WTC11 (cell line): ENCODE measurements at regions not wholly inside any gene's neighbourhood (a gene's known extent, or its start where the extent isn't known, plus 50 kb on each side); places are given as distances from the start of the nearest gene placed in this dataset.

ENCODE experiments used
- ATAC-seq: fragments of 200-7000 bp; cut with Tn5 transposase; 2 replicates; pipeline ENCODE4 v1.10.0; 2021; ENCODE audit warnings: mild to moderate bottlenecking, moderate library complexity
- CTCF ChIA-PET: fragments of 300-600 bp; sonication (Branson Sonifier 250); formaldehyde crosslinking; loops from one replicate; lab custom pipeline; 2021; ENCODE audit warnings: antibody characterized with exemption; lab: Charles Lee
- POLR2A ChIA-PET: fragments of 350-600 bp; sonication (Branson Sonifier 250); formaldehyde crosslinking; loops from one replicate; lab custom pipeline; 2021; ENCODE audit warnings: antibody characterized with exemption; lab: Charles Lee
- DNase-seq: peaks from one replicate; pipeline ENCODE4 v3.0.0; 2021; ENCODE audit warnings: low spot score
- H3K27ac Mint-ChIP-seq: 2 replicates; pipeline ENCODE4 v1.8.0; 2021; ENCODE audit warnings: mixed read lengths
- H3K27me3 Mint-ChIP-seq: 2 replicates; pipeline ENCODE4 v1.8.0; 2021; ENCODE audit warnings: low read depth, mild to moderate bottlenecking, moderate library complexity, mixed read lengths
- H3K36me3 Mint-ChIP-seq: 2 replicates; pipeline ENCODE4 v1.8.0; 2021; ENCODE audit warnings: mixed read lengths
- H3K4me1 Mint-ChIP-seq: 2 replicates; pipeline ENCODE4 v1.8.0; 2022; ENCODE audit warnings: mixed read lengths
- H3K4me3 Mint-ChIP-seq: 2 replicates; pipeline ENCODE4 v1.8.0; 2021; ENCODE audit warnings: mild to moderate bottlenecking, moderate library complexity, mixed read lengths
- H3K9me3 Mint-ChIP-seq: 2 replicates; pipeline ENCODE4 v1.8.0; 2021; ENCODE audit warnings: mixed read lengths
- ATF2 ChIP-seq: sonication (generic); formaldehyde crosslinking; IDR thresholded peaks from 2 replicates; pipeline ENCODE4 v1.8.1; 2022; ENCODE audit warnings: low read depth, missing genetic modification reagents, borderline replicate concordance
- CDX4 ChIP-seq: fragments of 250-450 bp; sonication (Bioruptor Pico); IDR thresholded peaks from 2 replicates; pipeline ENCODE4 v1.9.0; 2021; ENCODE audit warnings: moderate library complexity, mild to moderate bottlenecking, inconsistent platforms, borderline replicate concordance
- CREB1 ChIP-seq: sonication (generic); formaldehyde crosslinking; IDR thresholded peaks from 2 replicates; pipeline ENCODE4 v1.8.0; 2023; ENCODE audit warnings: mild to moderate bottlenecking, missing genetic modification reagents
- CREM ChIP-seq: sonication (generic); formaldehyde crosslinking; IDR thresholded peaks from 2 replicates; pipeline ENCODE4 v1.8.1; 2022; ENCODE audit warnings: mild to moderate bottlenecking, missing genetic modification reagents, moderate library complexity
- E2F1 ChIP-seq: sonication (generic); formaldehyde crosslinking; IDR thresholded peaks from 2 replicates; pipeline ENCODE4 v1.8.0; 2022; ENCODE audit warnings: mild to moderate bottlenecking, missing genetic modification reagents
- E2F5 ChIP-seq: sonication (generic); formaldehyde crosslinking; IDR thresholded peaks from 2 replicates; pipeline ENCODE4 v1.8.1; 2022; ENCODE audit warnings: mild to moderate bottlenecking, moderate library complexity, missing genetic modification reagents
- ETV6 ChIP-seq: sonication (generic); formaldehyde crosslinking; IDR thresholded peaks from 2 replicates; pipeline ENCODE4 v1.8.1; 2022; ENCODE audit warnings: mild to moderate bottlenecking, missing genetic modification reagents
- FOXP1 ChIP-seq: sonication (generic); formaldehyde crosslinking; IDR thresholded peaks from 2 replicates; pipeline ENCODE4 v1.8.0; 2022; ENCODE audit warnings: missing genetic modification reagents, mild to moderate bottlenecking, moderate library complexity, borderline replicate concordance
- GABPB1 ChIP-seq: sonication (generic); formaldehyde crosslinking; IDR thresholded peaks from 2 replicates; pipeline ENCODE4 v1.8.1; 2023; ENCODE audit warnings: mild to moderate bottlenecking, missing genetic modification reagents
- GRHL2 ChIP-seq: fragments of 250-450 bp; sonication (Bioruptor Pico); IDR thresholded peaks from 2 replicates; pipeline ENCODE4 v1.8.0; 2022; ENCODE audit warnings: mild to moderate bottlenecking, moderate library complexity; ENCODE audit not compliant: insufficient replicate concordance, severe bottlenecking
- JAZF1 ChIP-seq: fragments of 250-450 bp; sonication (Bioruptor Pico); IDR thresholded peaks from 2 replicates; pipeline ENCODE4 v1.9.0; 2021; ENCODE audit warnings: moderate library complexity, mild to moderate bottlenecking, inconsistent platforms
- MLX ChIP-seq: sonication (generic); formaldehyde crosslinking; IDR thresholded peaks from 2 replicates; pipeline ENCODE4 v1.8.1; 2023; ENCODE audit warnings: mild to moderate bottlenecking, missing genetic modification reagents, moderate library complexity
- NFATC4 ChIP-seq: fragments of 250-450 bp; sonication (Bioruptor Pico); IDR thresholded peaks from 2 replicates; pipeline ENCODE4 v1.9.0; 2021; ENCODE audit warnings: mild to moderate bottlenecking
- NFYB ChIP-seq: sonication (generic); formaldehyde crosslinking; conservative IDR thresholded peaks from 2 replicates; pipeline ENCODE4 v1.8.0; 2022; ENCODE audit warnings: low read depth, missing genetic modification reagents
- RORB ChIP-seq: fragments of 250-450 bp; sonication (Bioruptor Pico); IDR thresholded peaks from 2 replicates; pipeline ENCODE4 v1.9.0; 2021; ENCODE audit warnings: mild to moderate bottlenecking
- SOX15 ChIP-seq: fragments of 250-450 bp; sonication (Bioruptor Pico); IDR thresholded peaks from 2 replicates; pipeline ENCODE4 v1.9.0; 2021; ENCODE audit warnings: mild to moderate bottlenecking
- TEAD1 ChIP-seq: sonication (generic); formaldehyde crosslinking; IDR thresholded peaks from 2 replicates; pipeline ENCODE4 v1.8.0; 2022; ENCODE audit warnings: mild to moderate bottlenecking, missing genetic modification reagents
- ZNF138 ChIP-seq: sonication (generic); formaldehyde crosslinking; conservative IDR thresholded peaks from 2 replicates; pipeline ENCODE4 v1.8.1; 2022; ENCODE audit warnings: mild to moderate bottlenecking, moderate library complexity, missing genetic modification reagents
- ZNF281 ChIP-seq: sonication (generic); formaldehyde crosslinking; IDR thresholded peaks from 2 replicates; pipeline ENCODE4 v1.8.0; 2023; ENCODE audit warnings: mild to moderate bottlenecking, missing genetic modification reagents
- ZSCAN18 ChIP-seq: fragments of 250-450 bp; sonication (Bioruptor Pico); IDR thresholded peaks from 2 replicates; pipeline ENCODE4 v2.1.2; 2022; ENCODE audit warnings: mild to moderate bottlenecking, moderate library complexity

GRCh38 chr3:193829781-193830180 is 236.8 kb downstream of the OPA1 start:
- Mint-ChIP-seq H3K27me3 (peaks cover 22% of the 10 kb centered on the region), H3K9me3 (no peaks in the 10 kb centered on the region), H3K4me3 (no peak overlapping the region), H3K36me3 (no peaks in the 10 kb centered on the region), H3K27ac (no peak overlapping the region), H3K4me1 (peaks cover 28% of the 10 kb centered on the region)
- DNase-seq (no peak), ATAC-seq (no peak)
- no peak for TF ChIP-seq CREM (CRISPR knock-in tag)
- TF ChIP-seq NFATC4 (CRISPR knock-in tag): no peak
- no peak for TF ChIP-seq ZNF138
- TF ChIP-seq JAZF1 (CRISPR knock-in tag): no peak
- TF ChIP-seq TEAD1 (CRISPR knock-in tag): no peak
- TF ChIP-seq MLX (CRISPR knock-in tag): no peak
- TF ChIP-seq E2F5: no peak
- TF ChIP-seq E2F1 (CRISPR knock-in tag): no peak
- no peak for TF ChIP-seq GRHL2 (CRISPR knock-in tag)
- no peak for TF ChIP-seq ATF2 (CRISPR knock-in tag)
- TF ChIP-seq SOX15 (CRISPR knock-in tag): no peak
- TF ChIP-seq NFYB (CRISPR knock-in tag): no peak
- TF ChIP-seq FOXP1: no peak
- no peak for TF ChIP-seq ETV6
- TF ChIP-seq CREB1: no peak
- no peak for TF ChIP-seq CDX4 (CRISPR knock-in tag)
- TF ChIP-seq ZNF281 (CRISPR knock-in tag): no peak
- TF ChIP-seq ZSCAN18: no peak
- no peak for TF ChIP-seq RORB (CRISPR knock-in tag)
- no peak for TF ChIP-seq GABPB1 (CRISPR knock-in tag)
- POLR2A ChIA-PET: no interaction called here
- CTCF ChIA-PET: interaction anchor here (1.3 kb wide), 1 partner anchor 13 kb away, joined by 3 read pairs; no protein-coding TSS in a partner anchor
